ENCODE measurements at regions not wholly inside any gene's neighbourhood (a gene's known extent, or its start where the extent isn't known, plus 50 kb on each side); places are given as distances from the start of the nearest gene placed in this dataset.

- H3K4me3 ChIP-seq: no peak overlapping the region
- no peak for DNase-seq
- H3K27ac ChIP-seq: no peak overlapping the region
- WGBS, 2 donors: 76% methylated on average over 19 to 20 of the region's 24 CpGs
- no peaks in the 10 kb centered on the region for H3K9me3 ChIP-seq
- intact Hi-C loops (cut with DNase I): no loop called here
- H3K36me3 ChIP-seq: no peaks in the 10 kb centered on the region
- TF ChIP-seq POLR2A (IDR thresholded peaks at IDR 0.05) (no peak), CTCF (IDR thresholded peaks at IDR 0.05) (no peak)
- no peaks in the 10 kb centered on the region for H3K4me1 ChIP-seq
- H3K27me3 ChIP-seq: no peaks in the 10 kb centered on the region
These were observed 76.1 kb downstream of the PAX1 start for GRCh38 chr20:21781446-21782075.

- no peaks in the 10 kb centered on the region for H3K9me3 ChIP-seq
- DNase-seq: no peak
- 58 to 62% methylated on average over 4 of the region's 4 CpGs for WGBS, 2 donors
- no peak overlapping the region for H3K4me3 ChIP-seq
- no peaks in the 10 kb centered on the region for H3K4me1 ChIP-seq
- no peaks in the 10 kb centered on the region for H3K36me3 ChIP-seq
- intact Hi-C loops (cut with DNase I): no loop called here
- H3K27ac ChIP-seq: no peak overlapping the region
- TF ChIP-seq POLR2A (IDR thresholded peaks at IDR 0.05): no peak
- TF ChIP-seq CTCF (IDR thresholded peaks at IDR 0.05): no peak
- H3K27me3 ChIP-seq: no peaks in the 10 kb centered on the region
These were observed 75.1 kb downstream of the PAX1 start for GRCh38 chr20:21780528-21780927.

Small RNA genes in the stretch of these regions (small RNA-seq; reads per million reads assigned to genes)
- gene AL121912.1: 0 reads per million in 4 donors
